CD4-positive, alpha-beta memory T cell (primary cell): ENCODE measurements at regions not wholly inside any gene's neighbourhood (a gene's known extent, or its start where the extent isn't known, plus 50 kb on each side); places are given as distances from the start of the nearest gene placed in this dataset.

ENCODE experiments used
- CTCF ChIA-PET: fragments of 350-600 bp; sonication (Branson Sonifier 250); formaldehyde crosslinking; loops from one replicate; lab custom pipeline; 2021; ENCODE audit warnings: inconsistent platforms; ENCODE audit not compliant: partially characterized antibody; lab: Charles Lee
- POLR2A ChIA-PET: fragments of 350-600 bp; sonication (Branson Sonifier 250); formaldehyde crosslinking; loops from one replicate; lab custom pipeline; 2021; ENCODE audit not compliant: partially characterized antibody; lab: Charles Lee
- DNase-seq, 5 donors: peaks; one replicate each; pipeline versions ENCODE4 v3.0.0 to v3.0.0-alpha.2; 2020 to 2022; ENCODE audit warnings: mixed read lengths in 1 of 5
- H3K27ac ChIP-seq: one replicate; pipeline ENCODE4 v1.7.0; 2013; ENCODE audit warnings: low read depth, low read length
- H3K27me3 ChIP-seq: 2 replicates; pipeline ENCODE4 v1.7.0; 2013; ENCODE audit warnings: mild to moderate bottlenecking, low read length, moderate library complexity; ENCODE audit not compliant: insufficient read depth
- H3K36me3 ChIP-seq: 2 replicates; pipeline ENCODE4 v1.7.0; 2013; ENCODE audit warnings: mild to moderate bottlenecking, low read length, moderate library complexity; ENCODE audit not compliant: insufficient read depth
- H3K4me1 ChIP-seq: 2 replicates; pipeline ENCODE4 v1.7.0; 2013; ENCODE audit warnings: mild to moderate bottlenecking, low read length, moderate library complexity; ENCODE audit not compliant: insufficient read depth
- H3K4me3 ChIP-seq, 2 donors: one replicate each; pipeline ENCODE4 v1.7.0; 2013; ENCODE audit warnings: low read length in 2 of 2, mild to moderate bottlenecking in 1 of 2
- H3K9me3 ChIP-seq, 2 donors: one replicate each; pipeline ENCODE4 v1.7.0; 2013; ENCODE audit warnings: low read length in 2 of 2, control low read depth in 1 of 2; ENCODE audit not compliant: control insufficient read depth in 1 of 2
- H3K27ac Mint-ChIP-seq, 7 donors: one replicate each; pipeline ENCODE4 v1.8.0; 2020 to 2021; ENCODE audit warnings: mixed read lengths in 7 of 7, mild to moderate bottlenecking in 6 of 7, inconsistent platforms in 3 of 7, moderate library complexity in 3 of 7
- H3K27me3 Mint-ChIP-seq, 2 donors: one replicate each; pipeline ENCODE4 v1.8.0; 2020 to 2021; ENCODE audit warnings: mixed read lengths in 2 of 2
- H3K36me3 Mint-ChIP-seq, 2 donors: one replicate each; pipeline ENCODE4 v1.8.0; 2020 to 2021; ENCODE audit warnings: mixed read lengths in 2 of 2, inconsistent platforms in 1 of 2, mild to moderate bottlenecking in 1 of 2
- H3K4me1 Mint-ChIP-seq, 4 donors: one replicate each; pipeline ENCODE4 v1.8.0; 2020 to 2021; ENCODE audit warnings: mixed read lengths in 4 of 4, mild to moderate bottlenecking in 1 of 4
- H3K4me3 Mint-ChIP-seq, 8 donors: one replicate each; pipeline ENCODE4 v1.8.0; 2020 to 2021; ENCODE audit warnings: mixed read lengths in 8 of 8, mild to moderate bottlenecking in 7 of 8, moderate library complexity in 6 of 8, inconsistent platforms in 3 of 8
- H3K9me3 Mint-ChIP-seq, 8 donors: one replicate each; pipeline ENCODE4 v1.8.0; 2020 to 2021; ENCODE audit warnings: mixed read lengths in 8 of 8, mild to moderate bottlenecking in 5 of 8, inconsistent platforms in 3 of 8, moderate library complexity in 1 of 8
- intact Hi-C: fragments of 100-400 bp; cut with micrococcal nuclease; formaldehyde crosslinking; loops from one replicate; pipeline ENCODE4 v1.15.1; 2023

GRCh38 chr7:41103331-41103730 lies 599.6 kb downstream of the INHBA start:
- Mint-ChIP-seq H3K27ac (no peak overlapping the region), H3K27me3 (no peaks in the 10 kb centered on the region), H3K4me3 (no peak overlapping the region), H3K4me1 (no peaks in the 10 kb centered on the region), H3K36me3 (no peaks in the 10 kb centered on the region), H3K9me3 (peaks cover 5 to 18% (median 10%) of the 10 kb centered on the region in 8 donors)
- H3K36me3 ChIP-seq: no peaks in the 10 kb centered on the region
- no peaks in the 10 kb centered on the region for H3K27me3 ChIP-seq
- no peak overlapping the region for H3K4me3 ChIP-seq
- ChIA-PET POLR2A (no interaction called here), CTCF (no interaction called here)
- no peak overlapping the region for H3K27ac ChIP-seq
- H3K9me3 ChIP-seq: no peaks in the 10 kb centered on the region
- intact Hi-C loops: no loop called here
- no peak for DNase-seq
- H3K4me1 ChIP-seq: no peaks in the 10 kb centered on the region

- H3K4me3 Mint-ChIP-seq: no peak overlapping the region
- POLR2A ChIA-PET: no interaction called here
- intact Hi-C loops: no loop called here
Observed at GRCh38 chr7:41098846-41099245, 604.0 kb downstream of the INHBA start.

GRCh38 chr7:41098402-41098801 lies 604.5 kb downstream of the INHBA start:
- ChIA-PET CTCF (no interaction called here), POLR2A (no interaction called here)
- intact Hi-C loops: no loop called here
- Mint-ChIP-seq H3K27me3 (no peaks in the 10 kb centered on the region), H3K4me1 (no peaks in the 10 kb centered on the region), H3K36me3 (no peaks in the 10 kb centered on the region), H3K9me3 (peaks cover 2 to 11% (median 6%) of the 10 kb centered on the region in 8 donors), H3K27ac (no peak overlapping the region), H3K4me3 (no peak overlapping the region)
- Histone ChIP-seq H3K4me1 (no peaks in the 10 kb centered on the region), H3K27me3 (no peaks in the 10 kb centered on the region), H3K27ac (no peak overlapping the region), H3K4me3 (no peak overlapping the region), H3K36me3 (no peaks in the 10 kb centered on the region), H3K9me3 (no peaks in the 10 kb centered on the region)
- no peak for DNase-seq

More at GRCh38 chr7:41098846-41099245, 604.0 kb downstream of the INHBA start:
- no peaks in the 10 kb centered on the region for H3K36me3 Mint-ChIP-seq
- H3K4me1 Mint-ChIP-seq: no peaks in the 10 kb centered on the region
- H3K4me3 ChIP-seq: no peak overlapping the region
- no peak overlapping the region for H3K27ac ChIP-seq
- H3K27me3 Mint-ChIP-seq: no peaks in the 10 kb centered on the region
- no peaks in the 10 kb centered on the region for H3K27me3 ChIP-seq
- DNase-seq: no peak
- H3K36me3 ChIP-seq: no peaks in the 10 kb centered on the region
- H3K4me1 ChIP-seq: no peaks in the 10 kb centered on the region
- H3K9me3 ChIP-seq: no peaks in the 10 kb centered on the region
- H3K27ac Mint-ChIP-seq: no peak overlapping the region
- CTCF ChIA-PET: no interaction called here
- peaks cover 0 to 10% (median 6%) of the 10 kb centered on the region in 8 donors for H3K9me3 Mint-ChIP-seq

- Mint-ChIP-seq H3K9me3 (peaks cover 2 to 16% (median 7%) of the 10 kb centered on the region in 8 donors), H3K4me1 (no peaks in the 10 kb centered on the region), H3K4me3 (no peak overlapping the region), H3K36me3 (no peaks in the 10 kb centered on the region), H3K27ac (no peak overlapping the region), H3K27me3 (no peaks in the 10 kb centered on the region)
- H3K36me3 ChIP-seq: no peaks in the 10 kb centered on the region
- no peaks in the 10 kb centered on the region for H3K4me1 ChIP-seq
- H3K4me3 ChIP-seq: no peak overlapping the region
- no peaks in the 10 kb centered on the region for H3K9me3 ChIP-seq
- CTCF ChIA-PET: no interaction called here
- H3K27ac ChIP-seq: no peak overlapping the region
- H3K27me3 ChIP-seq: no peaks in the 10 kb centered on the region
- POLR2A ChIA-PET: no interaction called here
- DNase-seq: no peak
- intact Hi-C loops: no loop called here
Observed at GRCh38 chr7:41097501-41097900, 605.4 kb downstream of the INHBA start.

- no peaks in the 10 kb centered on the region for H3K27me3 ChIP-seq
- H3K4me3 ChIP-seq: no peak overlapping the region
- ChIA-PET POLR2A (no interaction called here), CTCF (no interaction called here)
- no peak for DNase-seq
- Mint-ChIP-seq H3K9me3 (peaks cover 2 to 16% (median 8%) of the 10 kb centered on the region in 8 donors), H3K36me3 (no peaks in the 10 kb centered on the region), H3K27me3 (no peaks in the 10 kb centered on the region), H3K4me3 (no peak overlapping the region), H3K27ac (no peak overlapping the region), H3K4me1 (no peaks in the 10 kb centered on the region)
- no peak overlapping the region for H3K27ac ChIP-seq
- intact Hi-C loops: no loop called here
- no peaks in the 10 kb centered on the region for H3K9me3 ChIP-seq
- H3K36me3 ChIP-seq: no peaks in the 10 kb centered on the region
- no peaks in the 10 kb centered on the region for H3K4me1 ChIP-seq
Observed at GRCh38 chr7:41096917-41097316, 606.0 kb downstream of the INHBA start.

- no peaks in the 10 kb centered on the region for H3K4me1 ChIP-seq
- Mint-ChIP-seq H3K9me3 (peaks cover 4 to 16% (median 6%) of the 10 kb centered on the region in 8 donors), H3K4me1 (no peaks in the 10 kb centered on the region), H3K27me3 (no peaks in the 10 kb centered on the region), H3K4me3 (no peak overlapping the region), H3K36me3 (no peaks in the 10 kb centered on the region), H3K27ac (no peak overlapping the region)
- no peak for DNase-seq
- no peaks in the 10 kb centered on the region for H3K36me3 ChIP-seq
- H3K4me3 ChIP-seq: no peak overlapping the region
- ChIA-PET CTCF (no interaction called here), POLR2A (no interaction called here)
- intact Hi-C loops: no loop called here
- H3K27me3 ChIP-seq: no peaks in the 10 kb centered on the region
- no peak overlapping the region for H3K27ac ChIP-seq
- no peaks in the 10 kb centered on the region for H3K9me3 ChIP-seq
Observed at GRCh38 chr7:41093141-41093540, 609.7 kb downstream of the INHBA start.

GRCh38 chr7:41085244-41085643 lies 617.6 kb downstream of the INHBA start:
- no peak overlapping the region for H3K27ac Mint-ChIP-seq
- POLR2A ChIA-PET: no interaction called here

GRCh38 chr7:41084381-41084780 lies 618.5 kb downstream of the INHBA start:
- H3K9me3 ChIP-seq: no peaks in the 10 kb centered on the region
- no peaks in the 10 kb centered on the region for H3K27me3 ChIP-seq
- intact Hi-C loops: no loop called here
- Mint-ChIP-seq H3K4me3 (no peak overlapping the region), H3K27me3 (no peaks in the 10 kb centered on the region), H3K9me3 (peaks cover 0 to 16% (median 5%) of the 10 kb centered on the region in 8 donors), H3K27ac (no peak overlapping the region), H3K36me3 (no peaks in the 10 kb centered on the region), H3K4me1 (no peaks in the 10 kb centered on the region)
- H3K27ac ChIP-seq: no peak overlapping the region
- no peak for DNase-seq
- no peak overlapping the region for H3K4me3 ChIP-seq
- ChIA-PET POLR2A (no interaction called here), CTCF (no interaction called here)
- H3K4me1 ChIP-seq: no peaks in the 10 kb centered on the region
- no peaks in the 10 kb centered on the region for H3K36me3 ChIP-seq

More at GRCh38 chr7:41085244-41085643, 617.6 kb downstream of the INHBA start:
- no peak overlapping the region for H3K4me3 Mint-ChIP-seq
- intact Hi-C loops: no loop called here
- Histone ChIP-seq H3K27ac (no peak overlapping the region), H3K36me3 (no peaks in the 10 kb centered on the region), H3K4me3 (no peak overlapping the region), H3K4me1 (no peaks in the 10 kb centered on the region), H3K9me3 (no peaks in the 10 kb centered on the region), H3K27me3 (no peaks in the 10 kb centered on the region)
- H3K27me3 Mint-ChIP-seq: no peaks in the 10 kb centered on the region
- CTCF ChIA-PET: no interaction called here
- no peak for DNase-seq
- H3K4me1 Mint-ChIP-seq: no peaks in the 10 kb centered on the region
- H3K36me3 Mint-ChIP-seq: no peaks in the 10 kb centered on the region
- H3K9me3 Mint-ChIP-seq: peaks cover 2 to 14% (median 7%) of the 10 kb centered on the region in 8 donors
